Astrocyte of the cerebellum (primary cell): ENCODE measurements at regions not wholly inside any gene's neighbourhood (a gene's known extent, or its start where the extent isn't known, plus 50 kb on each side); places are given as distances from the start of the nearest gene placed in this dataset.

ENCODE experiments used
- DNase-seq: peaks from one replicate; pipeline ENCODE4 v3.0.0-alpha.2; 2011; ENCODE audit warnings: low read depth
- H3K4me3 ChIP-seq: 2 replicates; pipeline ENCODE4 v1.5.1; 2011; ENCODE audit warnings: mild to moderate bottlenecking, low read depth, low read length, moderate library complexity
- in situ Hi-C: cut with HindIII; loops from 2 replicates; pipeline ENCODE4 v1.10.0; 2017; ENCODE audit warnings: low sequenced_read_pairs
- TF ChIP-seq, protein P1 (sequence below): IDR thresholded peaks from 2 replicates; pipeline ENCODE4 v1.5.1; 2012; ENCODE audit warnings: low read length, low read depth, moderate library complexity, mild to moderate bottlenecking; ENCODE audit errors: missing control alignments

DNA sequence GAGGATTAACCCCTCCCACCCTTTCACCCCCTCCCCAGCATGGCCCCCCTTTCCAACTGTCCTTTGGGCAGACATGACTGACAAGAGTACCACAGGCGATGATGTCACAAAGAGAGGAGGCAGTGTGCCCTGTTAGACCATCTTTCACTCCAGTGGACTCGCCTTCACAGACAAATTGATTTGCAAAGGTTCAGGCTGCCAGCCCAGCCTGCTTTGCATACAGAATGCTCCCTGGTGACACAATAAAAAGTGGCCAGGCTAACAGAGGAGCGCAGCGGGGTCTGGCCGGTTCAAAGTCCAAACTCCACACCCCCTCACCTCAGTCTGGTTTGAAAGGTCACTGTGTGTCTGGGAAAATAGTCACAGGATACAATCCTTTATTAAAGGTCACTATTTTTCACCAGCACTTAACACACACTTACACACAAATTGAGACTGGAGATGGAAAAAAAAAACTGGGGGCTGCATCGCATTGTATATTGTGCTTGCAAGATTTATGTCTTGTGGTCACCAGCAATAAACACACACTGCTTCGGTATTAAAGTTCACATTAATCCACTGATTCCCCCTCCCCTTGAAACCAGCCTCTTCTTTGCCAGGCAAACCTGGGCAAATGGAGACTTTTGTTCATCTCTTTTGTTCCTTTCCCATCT, 236.9 kb downstream of the BCL11A start:
- no peak for DNase-seq
- in situ Hi-C loops, result no loop called here
- TF ChIP-seq, protein P1, sequence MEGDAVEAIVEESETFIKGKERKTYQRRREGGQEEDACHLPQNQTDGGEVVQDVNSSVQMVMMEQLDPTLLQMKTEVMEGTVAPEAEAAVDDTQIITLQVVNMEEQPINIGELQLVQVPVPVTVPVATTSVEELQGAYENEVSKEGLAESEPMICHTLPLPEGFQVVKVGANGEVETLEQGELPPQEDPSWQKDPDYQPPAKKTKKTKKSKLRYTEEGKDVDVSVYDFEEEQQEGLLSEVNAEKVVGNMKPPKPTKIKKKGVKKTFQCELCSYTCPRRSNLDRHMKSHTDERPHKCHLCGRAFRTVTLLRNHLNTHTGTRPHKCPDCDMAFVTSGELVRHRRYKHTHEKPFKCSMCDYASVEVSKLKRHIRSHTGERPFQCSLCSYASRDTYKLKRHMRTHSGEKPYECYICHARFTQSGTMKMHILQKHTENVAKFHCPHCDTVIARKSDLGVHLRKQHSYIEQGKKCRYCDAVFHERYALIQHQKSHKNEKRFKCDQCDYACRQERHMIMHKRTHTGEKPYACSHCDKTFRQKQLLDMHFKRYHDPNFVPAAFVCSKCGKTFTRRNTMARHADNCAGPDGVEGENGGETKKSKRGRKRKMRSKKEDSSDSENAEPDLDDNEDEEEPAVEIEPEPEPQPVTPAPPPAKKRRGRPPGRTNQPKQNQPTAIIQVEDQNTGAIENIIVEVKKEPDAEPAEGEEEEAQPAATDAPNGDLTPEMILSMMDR, result no peak
- H3K4me3 ChIP-seq, result no peak overlapping the region

- H3K4me3 ChIP-seq, result no peak overlapping the region
- TF ChIP-seq, protein P1, result no peak
- in situ Hi-C loops, result no loop called here
- DNase-seq, result no peak
Measured at GRCh38 chr2:60313470-60314172, 239.8 kb downstream of the BCL11A start.

GRCh38 chr2:60312618-60313017, 240.8 kb downstream of the BCL11A start:
- H3K4me3 ChIP-seq, result no peak overlapping the region
- in situ Hi-C loops, result no loop called here
- no peak for DNase-seq
- TF ChIP-seq, protein P1, result no peak

DNA sequence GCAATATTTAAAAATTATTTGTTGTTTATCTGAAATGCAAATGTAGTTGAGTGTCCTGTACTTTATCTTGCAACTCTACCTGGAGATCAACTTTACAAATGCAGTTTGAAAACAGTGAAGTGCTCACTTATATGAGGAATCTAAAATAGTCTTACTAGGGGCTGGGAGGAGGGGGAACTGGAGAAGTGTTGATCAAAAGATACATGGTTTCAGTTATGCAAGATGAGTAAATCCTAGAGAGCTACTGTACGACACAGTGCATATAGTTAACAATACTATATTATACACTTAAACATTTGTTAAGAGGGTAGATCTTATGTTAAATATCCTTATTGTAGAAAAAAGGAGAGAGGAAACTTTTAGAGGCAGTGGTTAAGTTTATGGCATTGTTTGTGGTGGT, 241.9 kb downstream of the BCL11A start:
- TF ChIP-seq, protein P1, result no peak
- no peak for DNase-seq
- in situ Hi-C loops, result no loop called here
- no peak overlapping the region for H3K4me3 ChIP-seq

- TF ChIP-seq, protein P1, result no peak
- in situ Hi-C loops, result no loop called here
- DNase-seq, result no peak
- no peak overlapping the region for H3K4me3 ChIP-seq
Measured at GRCh38 chr2:60309941-60310660, 243.4 kb downstream of the BCL11A start.

DNA sequence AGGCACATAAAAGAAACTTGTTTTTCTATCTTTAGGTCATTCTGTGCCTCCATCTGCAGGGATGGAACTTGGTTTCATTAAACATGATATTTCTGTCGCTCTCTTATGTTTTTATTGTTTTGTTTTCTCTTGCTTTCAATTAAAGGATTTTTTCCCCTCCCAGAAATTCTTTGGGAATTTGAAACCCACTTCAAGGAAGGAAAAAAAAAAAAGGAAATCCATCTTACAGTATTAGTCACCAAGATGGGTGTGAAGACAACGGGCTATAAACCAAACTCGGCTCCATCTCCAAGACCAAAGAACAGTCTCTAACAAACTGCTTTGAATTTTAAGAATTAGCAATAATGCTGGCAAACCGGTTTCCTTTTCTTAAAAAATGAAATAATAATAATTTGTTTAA, 244.1 kb downstream of the BCL11A start:
- in situ Hi-C loops, result no loop called here
- no peak for DNase-seq
- no peak overlapping the region for H3K4me3 ChIP-seq
- TF ChIP-seq, protein P1, result no peak
